Liver (tissue), 3 donors: ENCODE measurements at regions not wholly inside any gene's neighbourhood (a gene's known extent, or its start where the extent isn't known, plus 50 kb on each side); places are given as distances from the start of the nearest gene placed in this dataset.

Experiments used
- EGR1 ChIP-seq, 2 donors: IDR thresholded peaks; 2 replicates each; pipeline ENCODE4 v1.6.1; 2016 to 2018; ENCODE audit warnings: antibody characterized with exemption in 2 of 2, low read depth in 2 of 2
- FOXA1 ChIP-seq: IDR thresholded peaks from 2 replicates; pipeline ENCODE4 v1.6.1; 2016; ENCODE audit warnings: antibody characterized with exemption
- JUND ChIP-seq, 2 donors: IDR thresholded peaks; 2 replicates each; pipeline ENCODE4 v1.6.1; 2016; ENCODE audit warnings: antibody characterized with exemption in 2 of 2
- RXRA ChIP-seq, 2 donors: IDR thresholded peaks; 2 replicates each; pipeline ENCODE4 v1.6.1; 2017 to 2018; ENCODE audit warnings: antibody characterized with exemption in 2 of 2, mild to moderate bottlenecking in 1 of 2
- TF ChIP-seq, protein P1 (sequence below): fragments of 150-350 bp; IDR thresholded peaks from 2 replicates; pipeline ENCODE4 v1.5.1; 2017; ENCODE audit warnings: improper control_type of control experiment, low read depth, low read length; ENCODE audit not compliant: missing input control
- TF ChIP-seq, protein P2 (sequence below): IDR thresholded peaks from 2 replicates; pipeline ENCODE4 v1.6.1; 2016; ENCODE audit warnings: antibody characterized with exemption
- TF ChIP-seq, protein P3 (sequence below): IDR thresholded peaks from 2 replicates; pipeline ENCODE4 v1.6.1; 2016; ENCODE audit warnings: antibody characterized with exemption, mild to moderate bottlenecking
- TF ChIP-seq, protein P4 (sequence below): IDR thresholded peaks from 2 replicates; pipeline ENCODE4 v1.6.1; 2016; ENCODE audit warnings: antibody characterized with exemption
- donor health status: healthy.
- donor health status: healthy.

DNA sequence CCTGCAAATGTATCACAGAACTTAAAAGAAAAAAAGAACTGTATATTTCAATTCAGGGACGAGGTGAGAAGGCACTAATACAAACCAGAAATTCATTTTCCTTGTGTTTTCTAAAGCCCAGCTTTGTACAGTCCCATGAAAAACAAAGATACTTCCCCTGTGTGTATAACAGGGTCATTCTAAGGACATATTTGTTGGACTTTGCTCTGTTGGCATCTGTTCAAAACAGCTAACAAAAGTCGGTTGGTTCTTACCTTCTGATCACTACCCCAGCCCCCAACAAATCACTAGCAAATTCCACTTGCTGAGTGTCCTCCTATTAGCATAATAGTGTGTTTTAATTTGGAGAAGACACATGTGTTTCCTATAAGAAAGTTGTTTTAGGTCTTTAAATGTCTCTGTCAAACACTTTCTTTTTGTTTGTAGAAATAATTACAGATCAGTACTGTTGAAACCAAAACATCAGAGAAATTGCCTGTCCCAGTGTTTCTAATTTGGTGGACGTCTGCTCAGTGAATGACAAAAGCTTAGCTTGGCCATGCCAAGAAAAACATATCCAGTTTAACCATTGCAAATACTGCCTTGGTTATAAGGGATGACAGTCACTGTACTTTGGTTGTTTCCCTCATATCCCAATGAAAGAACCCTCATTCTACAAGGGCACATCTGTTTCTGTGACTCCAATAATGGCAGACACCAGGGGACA, 480.5 kb downstream of the EBF1 start:
- TF ChIP-seq, protein P1, sequence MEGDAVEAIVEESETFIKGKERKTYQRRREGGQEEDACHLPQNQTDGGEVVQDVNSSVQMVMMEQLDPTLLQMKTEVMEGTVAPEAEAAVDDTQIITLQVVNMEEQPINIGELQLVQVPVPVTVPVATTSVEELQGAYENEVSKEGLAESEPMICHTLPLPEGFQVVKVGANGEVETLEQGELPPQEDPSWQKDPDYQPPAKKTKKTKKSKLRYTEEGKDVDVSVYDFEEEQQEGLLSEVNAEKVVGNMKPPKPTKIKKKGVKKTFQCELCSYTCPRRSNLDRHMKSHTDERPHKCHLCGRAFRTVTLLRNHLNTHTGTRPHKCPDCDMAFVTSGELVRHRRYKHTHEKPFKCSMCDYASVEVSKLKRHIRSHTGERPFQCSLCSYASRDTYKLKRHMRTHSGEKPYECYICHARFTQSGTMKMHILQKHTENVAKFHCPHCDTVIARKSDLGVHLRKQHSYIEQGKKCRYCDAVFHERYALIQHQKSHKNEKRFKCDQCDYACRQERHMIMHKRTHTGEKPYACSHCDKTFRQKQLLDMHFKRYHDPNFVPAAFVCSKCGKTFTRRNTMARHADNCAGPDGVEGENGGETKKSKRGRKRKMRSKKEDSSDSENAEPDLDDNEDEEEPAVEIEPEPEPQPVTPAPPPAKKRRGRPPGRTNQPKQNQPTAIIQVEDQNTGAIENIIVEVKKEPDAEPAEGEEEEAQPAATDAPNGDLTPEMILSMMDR: no peak
- no peak for TF ChIP-seq EGR1 (IDR thresholded peaks at IDR 0.05; ENCODE audit: low read depth in 2 of 2)
- TF ChIP-seq, protein P2, sequence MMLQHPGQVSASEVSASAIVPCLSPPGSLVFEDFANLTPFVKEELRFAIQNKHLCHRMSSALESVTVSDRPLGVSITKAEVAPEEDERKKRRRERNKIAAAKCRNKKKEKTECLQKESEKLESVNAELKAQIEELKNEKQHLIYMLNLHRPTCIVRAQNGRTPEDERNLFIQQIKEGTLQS: no peak
- TF ChIP-seq, protein P3, sequence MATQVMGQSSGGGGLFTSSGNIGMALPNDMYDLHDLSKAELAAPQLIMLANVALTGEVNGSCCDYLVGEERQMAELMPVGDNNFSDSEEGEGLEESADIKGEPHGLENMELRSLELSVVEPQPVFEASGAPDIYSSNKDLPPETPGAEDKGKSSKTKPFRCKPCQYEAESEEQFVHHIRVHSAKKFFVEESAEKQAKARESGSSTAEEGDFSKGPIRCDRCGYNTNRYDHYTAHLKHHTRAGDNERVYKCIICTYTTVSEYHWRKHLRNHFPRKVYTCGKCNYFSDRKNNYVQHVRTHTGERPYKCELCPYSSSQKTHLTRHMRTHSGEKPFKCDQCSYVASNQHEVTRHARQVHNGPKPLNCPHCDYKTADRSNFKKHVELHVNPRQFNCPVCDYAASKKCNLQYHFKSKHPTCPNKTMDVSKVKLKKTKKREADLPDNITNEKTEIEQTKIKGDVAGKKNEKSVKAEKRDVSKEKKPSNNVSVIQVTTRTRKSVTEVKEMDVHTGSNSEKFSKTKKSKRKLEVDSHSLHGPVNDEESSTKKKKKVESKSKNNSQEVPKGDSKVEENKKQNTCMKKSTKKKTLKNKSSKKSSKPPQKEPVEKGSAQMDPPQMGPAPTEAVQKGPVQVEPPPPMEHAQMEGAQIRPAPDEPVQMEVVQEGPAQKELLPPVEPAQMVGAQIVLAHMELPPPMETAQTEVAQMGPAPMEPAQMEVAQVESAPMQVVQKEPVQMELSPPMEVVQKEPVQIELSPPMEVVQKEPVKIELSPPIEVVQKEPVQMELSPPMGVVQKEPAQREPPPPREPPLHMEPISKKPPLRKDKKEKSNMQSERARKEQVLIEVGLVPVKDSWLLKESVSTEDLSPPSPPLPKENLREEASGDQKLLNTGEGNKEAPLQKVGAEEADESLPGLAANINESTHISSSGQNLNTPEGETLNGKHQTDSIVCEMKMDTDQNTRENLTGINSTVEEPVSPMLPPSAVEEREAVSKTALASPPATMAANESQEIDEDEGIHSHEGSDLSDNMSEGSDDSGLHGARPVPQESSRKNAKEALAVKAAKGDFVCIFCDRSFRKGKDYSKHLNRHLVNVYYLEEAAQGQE: peak; percentile 36
- TF ChIP-seq, protein P4, sequence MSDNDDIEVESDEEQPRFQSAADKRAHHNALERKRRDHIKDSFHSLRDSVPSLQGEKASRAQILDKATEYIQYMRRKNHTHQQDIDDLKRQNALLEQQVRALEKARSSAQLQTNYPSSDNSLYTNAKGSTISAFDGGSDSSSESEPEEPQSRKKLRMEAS: peak; percentile 15
- no peak for TF ChIP-seq JUND (IDR thresholded peaks at IDR 0.05)
- no peak for TF ChIP-seq FOXA1
- TF ChIP-seq RXRA (IDR thresholded peaks at IDR 0.05): peak; percentile 84 to 86
